ENCODE measurements at regions not wholly inside any gene's neighbourhood (a gene's known extent, or its start where the extent isn't known, plus 50 kb on each side); places are given as distances from the start of the nearest gene placed in this dataset.

- TF ChIP-seq CTCF (conservative IDR thresholded peaks at IDR 0.05; ENCODE audit: low read depth in 2 of 2), result no peak
- TF ChIP-seq REST (IDR thresholded peaks at IDR 0.05; ENCODE audit: unreplicated experiment), result no peak
- no peak for TF ChIP-seq EZH2 (IDR thresholded peaks at IDR 0.05; ENCODE audit: low read depth, unreplicated experiment)
- no peak for TF ChIP-seq ETS1 (IDR thresholded peaks at IDR 0.05)
These were observed 58.6 kb upstream of the SOX13 start for GRCh38 chr1:204014336-204014735.
